G401.6 (cell line): ENCODE measurements at regions not wholly inside any gene's neighbourhood (a gene's known extent, or its start where the extent isn't known, plus 50 kb on each side); places are given as distances from the start of the nearest gene placed in this dataset.
A peak's percentile ranks its signal among the peaks of the same experiment; 100 is the strongest.

ENCODE experiments used
- FAIRE-seq: peaks from 2 replicates; lab custom pipeline; 2012; peaks lifted over from hg19 to GRCh38; lab: Jason Lieb, UNC

GRCh38 chr16:62963846-62964245 is 927.6 kb upstream of the CDH8 start:
- FAIRE-seq = no peak

GRCh38 chr16:62955033-62955349 is 918.8 kb upstream of the CDH8 start:
- FAIRE-seq = no peak

- FAIRE-seq = no peak
Observed at GRCh38 chr16:62954144-62955032, 918.1 kb upstream of the CDH8 start.

DNA sequence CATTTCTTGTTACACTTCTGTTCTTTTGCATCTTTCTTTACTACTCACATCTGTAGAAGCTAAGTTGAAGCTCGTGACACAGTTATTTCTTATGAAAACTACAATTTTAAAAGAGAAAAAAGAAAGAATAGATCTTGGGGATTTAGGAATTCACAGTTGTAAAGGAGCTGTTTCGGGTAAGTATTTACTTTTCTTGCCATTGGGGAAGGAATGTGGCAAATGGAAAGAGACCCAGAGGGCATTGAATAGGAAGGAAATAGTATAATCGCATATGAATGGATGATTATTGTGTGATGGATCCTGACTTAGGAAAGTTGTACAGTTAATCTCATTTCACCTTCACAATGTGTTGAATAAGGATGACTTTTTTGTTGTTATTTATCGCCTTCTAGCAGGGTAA is 914.1 kb upstream of the CDH8 start:
- no peak for FAIRE-seq

GRCh38 chr16:62940569-62940968 is 904.3 kb upstream of the CDH8 start:
- FAIRE-seq = no peak

- FAIRE-seq = no peak
Observed at GRCh38 chr16:62939687-62940086, 903.4 kb upstream of the CDH8 start.

DNA sequence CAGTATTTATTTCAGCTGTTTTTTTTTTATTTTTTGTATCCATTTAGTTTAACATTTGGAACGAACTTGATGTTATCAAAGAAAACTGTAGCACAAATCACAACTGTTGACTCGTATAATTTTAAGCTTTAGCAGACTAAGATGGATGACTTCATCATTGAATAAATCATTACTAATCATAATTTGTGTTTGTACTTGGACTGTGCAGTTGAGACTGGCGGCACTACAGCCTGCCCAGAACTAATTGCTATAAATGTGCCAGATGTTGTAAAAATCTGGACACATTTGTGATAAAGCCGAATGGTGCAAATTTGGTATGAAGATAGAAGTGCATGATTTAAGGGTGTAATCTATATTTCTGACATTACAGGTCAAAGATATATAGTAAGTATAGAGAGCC is 897.7 kb upstream of the CDH8 start:
- FAIRE-seq = no peak

DNA sequence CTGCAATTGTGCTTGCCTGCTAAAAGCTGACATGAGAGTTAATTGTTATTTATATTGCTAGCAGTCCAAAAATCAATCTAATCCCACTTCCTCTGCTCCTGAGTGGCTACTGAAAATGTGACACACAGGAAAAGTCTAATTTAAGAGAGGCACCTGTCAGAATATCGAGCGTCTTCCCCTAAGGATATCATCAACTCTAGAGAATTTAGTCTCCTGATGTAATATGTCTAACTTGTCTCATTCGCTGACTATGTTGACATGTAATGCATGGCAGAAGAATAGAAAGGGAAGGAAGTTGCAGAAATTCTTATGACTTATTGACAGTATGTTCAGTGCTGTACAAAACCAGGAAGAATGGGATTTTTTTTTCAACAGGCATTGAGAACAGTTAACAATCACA is 893.4 kb upstream of the CDH8 start:
- no peak for FAIRE-seq

DNA sequence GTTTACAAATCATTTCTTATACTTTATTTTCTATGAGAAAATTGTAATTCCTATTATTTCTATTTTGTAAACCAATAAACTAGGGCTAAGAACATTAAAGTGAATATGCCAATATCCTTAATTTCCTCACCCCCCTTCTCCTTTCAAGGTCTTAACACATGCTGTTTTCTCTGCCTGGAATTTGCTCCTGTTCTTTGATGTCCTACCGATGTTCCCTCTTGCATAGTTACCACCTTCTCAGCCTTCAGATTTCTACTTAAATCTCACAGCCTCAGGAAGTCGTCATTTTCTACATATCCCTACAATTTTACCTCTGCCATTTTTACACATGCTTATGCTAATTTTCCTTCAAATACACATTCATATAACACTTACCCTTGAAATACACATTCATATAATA is 890.9 kb upstream of the CDH8 start:
- FAIRE-seq = no peak

DNA sequence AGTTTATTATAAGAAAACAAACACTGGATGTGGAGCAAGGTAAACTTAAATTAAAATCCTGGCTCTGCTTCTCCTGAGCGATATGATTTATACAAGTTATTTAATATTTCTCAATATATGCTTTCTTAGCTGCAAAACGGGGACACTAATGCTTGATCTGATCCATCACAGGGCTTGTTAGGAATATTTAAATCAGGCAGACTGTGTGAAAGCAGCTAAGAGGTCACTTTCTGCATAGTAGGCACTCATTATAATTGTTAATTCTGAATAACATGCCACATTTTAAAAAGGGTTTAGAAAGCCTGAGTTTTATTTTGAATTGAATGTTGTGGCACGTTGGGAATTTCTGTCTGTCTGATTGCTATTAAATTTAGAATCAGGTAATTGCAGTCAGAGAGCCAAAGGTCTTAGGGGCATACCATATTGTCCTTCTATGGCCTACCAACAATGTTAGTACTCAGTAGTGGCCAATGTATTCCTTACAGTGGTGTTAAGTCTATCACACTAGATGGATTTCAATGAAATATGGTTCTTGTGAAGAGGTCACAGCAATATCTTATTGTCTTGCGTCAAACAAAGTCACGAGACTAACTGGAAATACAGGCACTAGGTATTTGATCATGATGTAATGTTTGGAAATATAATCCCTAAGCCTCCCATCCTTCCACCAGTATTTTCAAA is 890.0 kb upstream of the CDH8 start:
- FAIRE-seq = no peak

GRCh38 chr16:62921904-62922303 is 885.7 kb upstream of the CDH8 start:
- FAIRE-seq = no peak

GRCh38 chr16:62913924-62914323 is 877.7 kb upstream of the CDH8 start:
- no peak for FAIRE-seq

GRCh38 chr16:62913333-62913732 is 877.1 kb upstream of the CDH8 start:
- no peak for FAIRE-seq

GRCh38 chr16:62909597-62909996 is 873.4 kb upstream of the CDH8 start:
- no peak for FAIRE-seq

DNA sequence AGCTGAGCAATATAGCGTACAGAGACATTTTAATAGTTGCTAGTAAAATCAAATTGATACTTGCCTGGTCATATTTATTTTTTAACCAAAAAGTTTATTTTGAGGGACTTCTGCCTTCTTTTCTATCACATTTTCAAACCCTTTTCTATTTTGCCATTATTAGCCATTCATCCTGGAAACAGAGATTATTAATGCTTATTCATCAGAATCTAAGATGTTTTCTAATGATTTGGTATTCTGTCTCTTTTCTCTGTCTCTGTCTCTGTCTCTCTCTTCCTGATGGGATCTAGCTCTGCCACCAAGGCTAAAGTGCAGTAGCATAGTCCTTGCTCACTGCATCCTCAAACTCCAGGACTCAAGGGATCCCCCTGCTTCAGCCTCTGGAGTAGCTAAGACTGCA is 871.3 kb upstream of the CDH8 start:
- FAIRE-seq = no peak

- FAIRE-seq = no peak
Observed at GRCh38 chr16:62903961-62904502, 867.8 kb upstream of the CDH8 start.

GRCh38 chr16:62899737-62900136 is 863.5 kb upstream of the CDH8 start:
- no peak for FAIRE-seq

GRCh38 chr16:62889097-62889496 is 852.9 kb upstream of the CDH8 start:
- FAIRE-seq = peak; percentile 100

- FAIRE-seq = no peak
Observed at GRCh38 chr16:62883509-62883908, 847.3 kb upstream of the CDH8 start.

DNA sequence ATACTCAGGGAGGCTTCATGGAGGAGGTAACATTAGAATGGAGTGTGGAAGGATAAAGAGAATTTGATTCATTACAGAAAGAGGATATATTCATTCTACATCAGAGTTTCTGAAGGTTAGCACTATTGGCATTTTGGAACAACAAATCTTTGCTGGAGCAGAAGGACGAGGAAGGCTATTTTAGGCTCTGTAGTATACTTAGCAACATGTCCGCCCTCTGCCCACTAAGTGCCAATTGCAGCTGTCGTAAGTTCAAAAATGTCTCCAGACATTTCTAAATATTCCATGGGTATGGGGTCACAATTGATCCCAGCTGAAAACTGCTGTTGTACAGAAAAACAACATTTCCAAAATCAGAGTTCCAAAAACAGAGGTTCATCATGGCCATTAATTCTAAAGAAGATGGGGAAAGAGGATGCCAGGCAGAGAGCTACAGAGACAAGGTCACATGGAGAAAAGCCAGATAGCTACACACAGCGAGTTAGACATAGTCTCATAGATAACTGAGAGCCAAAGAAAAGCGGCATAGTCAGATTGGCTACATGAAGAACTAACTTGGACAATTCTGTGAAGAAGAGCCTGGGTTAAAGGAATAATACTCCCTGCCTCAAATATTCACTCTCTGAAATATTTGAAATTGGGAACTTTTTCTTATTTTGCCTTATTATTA is 846.4 kb upstream of the CDH8 start:
- FAIRE-seq = no peak

GRCh38 chr16:62876133-62876532 is 839.9 kb upstream of the CDH8 start:
- FAIRE-seq = no peak

DNA sequence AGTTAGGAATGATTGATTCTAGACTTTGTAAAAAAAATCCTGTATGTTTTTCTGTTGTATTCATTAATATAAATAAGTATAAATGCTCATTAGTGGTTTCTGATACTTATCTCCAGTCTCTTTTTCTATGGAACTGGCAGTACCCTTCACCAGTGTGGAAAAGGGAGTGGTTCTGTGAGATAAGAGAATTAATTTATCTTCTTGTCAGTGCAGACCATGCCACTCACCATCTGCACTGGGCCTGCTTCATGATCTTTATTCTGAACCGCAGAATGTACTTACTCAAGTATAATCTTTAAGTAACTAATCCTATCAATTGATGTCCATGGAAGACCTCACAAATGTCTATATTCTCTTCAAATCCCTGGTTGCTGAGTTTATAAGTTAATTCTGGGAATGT is 836.1 kb upstream of the CDH8 start:
- no peak for FAIRE-seq

GRCh38 chr16:62870554-62870953 is 834.3 kb upstream of the CDH8 start:
- FAIRE-seq = no peak
